Activated CD8-positive, alpha-beta T cell treated with anti-CD3 and anti-CD28 coated beads for 36 hours (primary cell): ENCODE measurements at regions not wholly inside any gene's neighbourhood (a gene's known extent, or its start where the extent isn't known, plus 50 kb on each side); places are given as distances from the start of the nearest gene placed in this dataset.

Experiments
- ATAC-seq: fragments of 200-7000 bp; cut with Tn5 transposase; one replicate; pipeline ENCODE4 v1.10.0; 2021; ENCODE audit warnings: mild to moderate bottlenecking, moderate library complexity
- CTCF ChIA-PET: fragments of 350-600 bp; sonication (Branson Sonifier 250); formaldehyde crosslinking; loops from one replicate; lab custom pipeline; 2021; ENCODE audit warnings: antibody characterized with exemption; lab: Charles Lee
- POLR2A ChIA-PET: fragments of 350-600 bp; sonication (Branson Sonifier 250); formaldehyde crosslinking; loops from one replicate; lab custom pipeline; 2021; ENCODE audit warnings: antibody characterized with exemption; lab: Charles Lee
- DNase-seq: peaks from one replicate; pipeline ENCODE4 v3.0.0-alpha.2; 2020
- H3K27ac Mint-ChIP-seq: one replicate; pipeline ENCODE4 v1.8.0; 2021; ENCODE audit warnings: mild to moderate bottlenecking, mixed read lengths
- H3K27me3 Mint-ChIP-seq: one replicate; pipeline ENCODE4 v1.8.0; 2021; ENCODE audit warnings: mixed read lengths
- H3K36me3 Mint-ChIP-seq: one replicate; pipeline ENCODE4 v1.8.0; 2021; ENCODE audit warnings: low read depth, mixed read lengths
- H3K4me1 Mint-ChIP-seq: one replicate; pipeline ENCODE4 v1.8.0; 2021; ENCODE audit warnings: low read depth, mixed read lengths
- H3K4me3 Mint-ChIP-seq: one replicate; pipeline ENCODE4 v1.8.0; 2021; ENCODE audit warnings: mild to moderate bottlenecking, moderate library complexity, mixed read lengths
- H3K9me3 Mint-ChIP-seq: one replicate; pipeline ENCODE4 v1.8.0; 2021; ENCODE audit warnings: mixed read lengths
- CTCF ChIP-seq: fragments of 200-600 bp; IDR thresholded peaks from one replicate; pipeline ENCODE4 v1.8.0; 2022; ENCODE audit warnings: antibody characterized with exemption, mild to moderate bottlenecking
- intact Hi-C: fragments of 100-400 bp; cut with micrococcal nuclease; formaldehyde crosslinking; loops from one replicate; pipeline ENCODE4 v1.10.0; 2022

- Mint-ChIP-seq H3K4me1 (peaks cover 3% of the 10 kb centered on the region), H3K36me3 (no peaks in the 10 kb centered on the region), H3K27ac (no peak overlapping the region), H3K9me3 (no peaks in the 10 kb centered on the region), H3K27me3 (peaks cover 4% of the 10 kb centered on the region), H3K4me3 (no peak overlapping the region)
- no peak for DNase-seq
- no peak for ATAC-seq
- ChIA-PET CTCF (interaction anchor here (0.8 to 0.9 kb wide), 3 partner anchors 13 to 131 kb away, joined by 3 read pairs; no protein-coding TSS in a partner anchor), POLR2A (no interaction called here)
- intact Hi-C loops, result no loop called here
- TF ChIP-seq CTCF, result no peak
Observed at GRCh38 chr2:20111311-20112131, 60.1 kb upstream of the LAPTM4A start.

DNA sequence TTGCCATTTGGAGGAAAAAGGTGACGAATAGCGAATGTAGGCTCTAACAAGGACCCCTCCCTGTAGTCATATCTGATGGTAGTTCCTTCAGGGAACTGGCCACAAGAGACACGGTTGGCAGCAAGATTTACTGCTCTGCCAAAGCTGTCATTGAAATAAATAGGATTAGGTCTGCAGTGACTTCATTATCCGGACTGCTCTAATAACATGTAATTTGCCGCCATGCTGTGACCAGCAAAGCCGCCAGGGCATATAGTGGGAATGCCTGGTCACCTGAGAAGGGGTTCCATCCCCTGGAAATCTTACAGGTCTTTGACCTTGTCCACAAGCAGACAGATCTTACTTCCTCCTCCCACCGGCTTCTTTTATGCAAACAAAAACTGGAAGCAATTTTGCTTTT, 59.4 kb upstream of the LAPTM4A start:
- peaks cover 4% of the 10 kb centered on the region for H3K27me3 Mint-ChIP-seq
- no peak for TF ChIP-seq CTCF
- H3K36me3 Mint-ChIP-seq, result no peaks in the 10 kb centered on the region
- ChIA-PET CTCF (interaction anchor here (0.9 kb wide), 2 partner anchors 12 to 95 kb away, joined by 3 read pairs; no protein-coding TSS in a partner anchor), POLR2A (no interaction called here)
- intact Hi-C loops, result no loop called here
- H3K4me1 Mint-ChIP-seq, result peaks cover 3% of the 10 kb centered on the region
- H3K9me3 Mint-ChIP-seq, result no peaks in the 10 kb centered on the region
- H3K4me3 Mint-ChIP-seq, result no peak overlapping the region
- ATAC-seq, result no peak
- no peak for DNase-seq
- H3K27ac Mint-ChIP-seq, result no peak overlapping the region

- no peak for TF ChIP-seq CTCF
- Mint-ChIP-seq H3K27me3 (peaks cover 4% of the 10 kb centered on the region), H3K9me3 (no peaks in the 10 kb centered on the region), H3K4me1 (peaks cover 3% of the 10 kb centered on the region), H3K36me3 (no peaks in the 10 kb centered on the region), H3K27ac (no peak overlapping the region), H3K4me3 (no peak overlapping the region)
- no peak for DNase-seq
- intact Hi-C loops, result no loop called here
- ChIA-PET POLR2A (no interaction called here), CTCF (interaction anchor here (0.9 kb wide), 1 partner anchor 95 kb away, joined by 3 read pairs; no protein-coding TSS in a partner anchor)
- no peak for ATAC-seq
Observed at GRCh38 chr2:20110383-20110782, 59.0 kb upstream of the LAPTM4A start.

- CTCF ChIA-PET, result no interaction called here
- ATAC-seq (no peak), DNase-seq (no peak)
- Mint-ChIP-seq H3K4me3 (no peak overlapping the region), H3K36me3 (no peaks in the 10 kb centered on the region), H3K27ac (no peak overlapping the region), H3K27me3 (peaks cover 7% of the 10 kb centered on the region), H3K9me3 (no peaks in the 10 kb centered on the region), H3K4me1 (peaks cover 3% of the 10 kb centered on the region)
- POLR2A ChIA-PET, result no interaction called here
- TF ChIP-seq CTCF, result no peak
- intact Hi-C loops, result no loop called here
Observed at GRCh38 chr2:20108655-20109396, 57.4 kb upstream of the LAPTM4A start.

GRCh38 chr2:20107776-20108175, 56.3 kb upstream of the LAPTM4A start:
- POLR2A ChIA-PET, result no interaction called here
- H3K36me3 Mint-ChIP-seq, result no peaks in the 10 kb centered on the region
- DNase-seq, result no peak
- CTCF ChIA-PET, result interaction anchor here (0.7 to 1.4 kb wide), 2 partner anchors 13 to 93 kb away, joined by 3 to 4 read pairs; no protein-coding TSS in a partner anchor
- no peak for TF ChIP-seq CTCF
- H3K4me3 Mint-ChIP-seq, result no peak overlapping the region
- intact Hi-C loops, result no loop called here
- no peak overlapping the region for H3K27ac Mint-ChIP-seq
- ATAC-seq, result no peak
- no peaks in the 10 kb centered on the region for H3K9me3 Mint-ChIP-seq
- peaks cover 7% of the 10 kb centered on the region for H3K27me3 Mint-ChIP-seq
- peaks cover 3% of the 10 kb centered on the region for H3K4me1 Mint-ChIP-seq
